ENCODE measurements at regions not wholly inside any gene's neighbourhood (a gene's known extent, or its start where the extent isn't known, plus 50 kb on each side); places are given as distances from the start of the nearest gene placed in this dataset.

- no peak for DNase-seq (ENCODE audit: low read depth)
Observed at GRCh38 chr13:80126389-80127068, 214.4 kb downstream of the SPRY2 start.

GRCh38 chr13:80123945-80124344 is 217.0 kb downstream of the SPRY2 start:
- no peak for DNase-seq (ENCODE audit: low read depth)

- no peak for DNase-seq (ENCODE audit: low read depth)
Observed at GRCh38 chr13:80121038-80121437, 219.9 kb downstream of the SPRY2 start.

- no peak for DNase-seq (ENCODE audit: low read depth)
Observed at GRCh38 chr13:80118506-80118905, 222.4 kb downstream of the SPRY2 start.

- no peak for DNase-seq (ENCODE audit: low read depth)
Observed at GRCh38 chr13:80118099-80118498, 222.8 kb downstream of the SPRY2 start.

GRCh38 chr13:80117515-80117914 is 223.4 kb downstream of the SPRY2 start:
- DNase-seq (ENCODE audit: low read depth): no peak

GRCh38 chr13:80116107-80116506 is 224.8 kb downstream of the SPRY2 start:
- peak; percentile 31 for DNase-seq (ENCODE audit: low read depth)

- DNase-seq (ENCODE audit: low read depth): no peak
Observed at GRCh38 chr13:80115616-80116015, 225.3 kb downstream of the SPRY2 start.

GRCh38 chr13:80113714-80114454 is 227.0 kb downstream of the SPRY2 start:
- DNase-seq (ENCODE audit: low read depth): no peak

GRCh38 chr13:80109303-80109702 is 231.6 kb downstream of the SPRY2 start:
- no peak for DNase-seq (ENCODE audit: low read depth)

GRCh38 chr13:80105350-80105749 is 235.6 kb downstream of the SPRY2 start:
- DNase-seq (ENCODE audit: low read depth): no peak

GRCh38 chr13:80101040-80101439 is 239.9 kb downstream of the SPRY2 start:
- DNase-seq (ENCODE audit: low read depth): no peak

- peak; percentile 55 for DNase-seq (ENCODE audit: low read depth)
Observed at GRCh38 chr13:80100636-80101035, 240.3 kb downstream of the SPRY2 start.

GRCh38 chr13:80097561-80097960 is 243.4 kb downstream of the SPRY2 start:
- no peak for DNase-seq (ENCODE audit: low read depth)

GRCh38 chr13:80096383-80096782 is 244.5 kb downstream of the SPRY2 start:
- no peak for DNase-seq (ENCODE audit: low read depth)

GRCh38 chr13:80094526-80094925 is 246.4 kb downstream of the SPRY2 start:
- no peak for DNase-seq (ENCODE audit: low read depth)

GRCh38 chr13:80093888-80094287 is 247.0 kb downstream of the SPRY2 start:
- DNase-seq (ENCODE audit: low read depth): no peak

GRCh38 chr13:80086304-80086721 is 254.6 kb downstream of the SPRY2 start:
- no peak for DNase-seq (ENCODE audit: low read depth)

- DNase-seq (ENCODE audit: low read depth): peak; percentile 98
Observed at GRCh38 chr13:80083853-80084676, 256.9 kb downstream of the SPRY2 start.

- no peak for DNase-seq (ENCODE audit: low read depth)
Observed at GRCh38 chr13:80083081-80083852, 257.7 kb downstream of the SPRY2 start.

GRCh38 chr13:80082396-80083080 is 258.4 kb downstream of the SPRY2 start:
- peak; percentile 41 for DNase-seq (ENCODE audit: low read depth)

Measured in GM04503 (cell line).